ENCODE measurements at regions not wholly inside any gene's neighbourhood (a gene's known extent, or its start where the extent isn't known, plus 50 kb on each side); places are given as distances from the start of the nearest gene placed in this dataset.
"Not testable (repeated sequence)": the region's sequence is repeated elsewhere in the genome, so short reads cannot be mapped to it uniquely, and the experiment has no call there.

- H3K36me3 Mint-ChIP-seq: no peaks in the 10 kb centered on the region
- H3K9me3 Mint-ChIP-seq: no peaks in the 10 kb centered on the region
- no peak for ATAC-seq
- no peak overlapping the region for H3K4me3 Mint-ChIP-seq
- DNase-seq (ENCODE audit: low spot score): no peak
- H3K27ac Mint-ChIP-seq: no peak overlapping the region
- peaks cover 0 to 3% of the 10 kb centered on the region in 2 donors for H3K4me1 Mint-ChIP-seq (ENCODE audit: low read depth in 2 of 2)
- H3K27me3 Mint-ChIP-seq: peaks cover 0 to 3% of the 10 kb centered on the region in 2 donors
These were observed 50.6 kb upstream of the TMEM170B start for GRCh38 chr6:11486959-11487358.

- DNase-seq (ENCODE audit: low spot score): no peak
- peaks cover 0 to 3% of the 10 kb centered on the region in 2 donors for H3K4me1 Mint-ChIP-seq (ENCODE audit: low read depth in 2 of 2)
- no peak overlapping the region for H3K27ac Mint-ChIP-seq
- H3K4me3 Mint-ChIP-seq: no peak overlapping the region
- ATAC-seq: no peak
- H3K9me3 Mint-ChIP-seq: no peaks in the 10 kb centered on the region
- no peaks in the 10 kb centered on the region for H3K36me3 Mint-ChIP-seq
- peaks cover 0 to 3% of the 10 kb centered on the region in 2 donors for H3K27me3 Mint-ChIP-seq
These were observed 51.1 kb upstream of the TMEM170B start for GRCh38 chr6:11486486-11486885.

GRCh38 chr6:11486051-11486450, 51.5 kb upstream of the TMEM170B start:
- H3K4me1 Mint-ChIP-seq (ENCODE audit: low read depth in 2 of 2): peaks cover 0 to 3% of the 10 kb centered on the region in 2 donors
- peaks cover 0 to 3% of the 10 kb centered on the region in 2 donors for H3K27me3 Mint-ChIP-seq
- no peak overlapping the region for H3K27ac Mint-ChIP-seq
- H3K36me3 Mint-ChIP-seq: no peaks in the 10 kb centered on the region
- H3K9me3 Mint-ChIP-seq: no peaks in the 10 kb centered on the region
- no peak overlapping the region for H3K4me3 Mint-ChIP-seq
- DNase-seq (ENCODE audit: low spot score) (no peak), ATAC-seq (no peak)

GRCh38 chr6:11485271-11485670, 52.3 kb upstream of the TMEM170B start:
- Mint-ChIP-seq H3K36me3 (no peaks in the 10 kb centered on the region), H3K4me3 (no peak overlapping the region), H3K27me3 (peaks cover 0 to 4% of the 10 kb centered on the region in 2 donors), H3K4me1 (ENCODE audit: low read depth in 2 of 2) (peaks cover 0 to 3% of the 10 kb centered on the region in 2 donors), H3K9me3 (no peaks in the 10 kb centered on the region), H3K27ac (no peak overlapping the region)
- DNase-seq (ENCODE audit: low spot score) (no peak), ATAC-seq (no peak)

GRCh38 chr6:11484441-11484840, 53.1 kb upstream of the TMEM170B start:
- DNase-seq (ENCODE audit: low spot score): no peak

GRCh38 chr6:11482616-11483015, 54.9 kb upstream of the TMEM170B start:
- H3K4me3 Mint-ChIP-seq: no peak overlapping the region
- no peaks in the 10 kb centered on the region for H3K36me3 Mint-ChIP-seq
- peaks cover 0 to 3% of the 10 kb centered on the region in 2 donors for H3K27me3 Mint-ChIP-seq
- peaks cover 0 to 3% of the 10 kb centered on the region in 2 donors for H3K4me1 Mint-ChIP-seq (ENCODE audit: low read depth in 2 of 2)
- no peak for DNase-seq (ENCODE audit: low spot score)
- H3K9me3 Mint-ChIP-seq: no peaks in the 10 kb centered on the region
- no peak overlapping the region for H3K27ac Mint-ChIP-seq
- ATAC-seq: no peak

More at GRCh38 chr6:11484441-11484840, 53.1 kb upstream of the TMEM170B start:
- Mint-ChIP-seq H3K27me3 (peaks cover 0 to 3% of the 10 kb centered on the region in 2 donors), H3K27ac (no peak overlapping the region), H3K36me3 (no peaks in the 10 kb centered on the region), H3K9me3 (no peaks in the 10 kb centered on the region), H3K4me1 (ENCODE audit: low read depth in 2 of 2) (peaks cover 0 to 3% of the 10 kb centered on the region in 2 donors), H3K4me3 (no peak overlapping the region)
- ATAC-seq: no peak

- Mint-ChIP-seq H3K27me3 (peaks cover 16 to 17% of the 10 kb centered on the region in 2 donors), H3K4me3 (no peak overlapping the region), H3K4me1 (ENCODE audit: low read depth in 2 of 2) (peaks cover 0 to 3% of the 10 kb centered on the region in 2 donors), H3K27ac (peak overlapping the region in 1 of 2 donors; percentile 70), H3K9me3 (no peaks in the 10 kb centered on the region), H3K36me3 (no peaks in the 10 kb centered on the region)
- no peak for DNase-seq (ENCODE audit: low spot score)
- ATAC-seq: no peak
These were observed 57.0 kb upstream of the TMEM170B start for GRCh38 chr6:11480541-11480940.

GRCh38 chr6:11479296-11479695, 58.3 kb upstream of the TMEM170B start:
- DNase-seq (ENCODE audit: low spot score) (no peak), ATAC-seq (no peak)
- H3K27ac Mint-ChIP-seq: no peak overlapping the region
- peaks cover 20 to 21% of the 10 kb centered on the region in 2 donors for H3K27me3 Mint-ChIP-seq
- H3K9me3 Mint-ChIP-seq: no peaks in the 10 kb centered on the region
- H3K4me3 Mint-ChIP-seq: no peak overlapping the region
- H3K36me3 Mint-ChIP-seq: no peaks in the 10 kb centered on the region
- peaks cover 0 to 3% of the 10 kb centered on the region in 2 donors for H3K4me1 Mint-ChIP-seq (ENCODE audit: low read depth in 2 of 2)

GRCh38 chr6:11478586-11478985, 59.0 kb upstream of the TMEM170B start:
- DNase-seq (ENCODE audit: low spot score) (no peak), ATAC-seq (no peak)
- no peaks in the 10 kb centered on the region for H3K9me3 Mint-ChIP-seq
- no peak overlapping the region for H3K4me3 Mint-ChIP-seq
- H3K27ac Mint-ChIP-seq: no peak overlapping the region
- no peaks in the 10 kb centered on the region for H3K36me3 Mint-ChIP-seq
- H3K27me3 Mint-ChIP-seq: peaks cover 23 to 27% of the 10 kb centered on the region in 2 donors
- H3K4me1 Mint-ChIP-seq (ENCODE audit: low read depth in 2 of 2): peaks cover 0 to 2% of the 10 kb centered on the region in 2 donors

- no peak for ATAC-seq
- no peaks in the 10 kb centered on the region for H3K36me3 Mint-ChIP-seq
- H3K9me3 Mint-ChIP-seq: no peaks in the 10 kb centered on the region
- H3K4me1 Mint-ChIP-seq (ENCODE audit: low read depth in 2 of 2): no peaks in the 10 kb centered on the region
- H3K27ac Mint-ChIP-seq: no peak overlapping the region
- DNase-seq (ENCODE audit: low spot score): no peak
- H3K27me3 Mint-ChIP-seq: peaks cover 23 to 27% of the 10 kb centered on the region in 2 donors
- no peak overlapping the region for H3K4me3 Mint-ChIP-seq
These were observed 62.5 kb upstream of the TMEM170B start for GRCh38 chr6:11475016-11475415.

GRCh38 chr6:11473008-11473740, 64.4 kb upstream of the TMEM170B start:
- H3K27ac Mint-ChIP-seq: no peak overlapping the region
- peaks cover 23 to 27% of the 10 kb centered on the region in 2 donors for H3K27me3 Mint-ChIP-seq
- H3K36me3 Mint-ChIP-seq: no peaks in the 10 kb centered on the region
- no peak overlapping the region for H3K4me3 Mint-ChIP-seq
- H3K9me3 Mint-ChIP-seq: no peaks in the 10 kb centered on the region
- no peak for DNase-seq (ENCODE audit: low spot score)
- no peak for ATAC-seq
- H3K4me1 Mint-ChIP-seq (ENCODE audit: low read depth in 2 of 2): no peaks in the 10 kb centered on the region

GRCh38 chr6:11471261-11471660, 66.3 kb upstream of the TMEM170B start:
- Mint-ChIP-seq H3K9me3 (no peaks in the 10 kb centered on the region), H3K36me3 (no peaks in the 10 kb centered on the region), H3K4me1 (ENCODE audit: low read depth in 2 of 2) (peaks cover 10% of the 10 kb centered on the region in 2 donors), H3K4me3 (no peak overlapping the region), H3K27me3 (peaks cover 16 to 17% of the 10 kb centered on the region in 2 donors), H3K27ac (no peak overlapping the region)
- DNase-seq (ENCODE audit: low spot score) (no peak), ATAC-seq (no peak)

GRCh38 chr6:11469684-11470083, 67.9 kb upstream of the TMEM170B start:
- ATAC-seq (no peak), DNase-seq (ENCODE audit: low spot score) (no peak)
- no peak overlapping the region for H3K4me3 Mint-ChIP-seq
- peaks cover 10% of the 10 kb centered on the region in 2 donors for H3K4me1 Mint-ChIP-seq (ENCODE audit: low read depth in 2 of 2)
- no peaks in the 10 kb centered on the region for H3K36me3 Mint-ChIP-seq
- H3K9me3 Mint-ChIP-seq: no peaks in the 10 kb centered on the region
- H3K27ac Mint-ChIP-seq: peak overlapping the region in 1 of 2 donors; percentile 44
- peaks cover 9 to 10% of the 10 kb centered on the region in 2 donors for H3K27me3 Mint-ChIP-seq

- not testable (repeated sequence) for H3K9me3 Mint-ChIP-seq; DNase-seq (ENCODE audit: low spot score); H3K36me3 Mint-ChIP-seq; ATAC-seq; H3K27ac Mint-ChIP-seq; H3K27me3 Mint-ChIP-seq; H3K4me3 Mint-ChIP-seq
- peaks cover 10% of the 10 kb centered on the region in 2 donors for H3K4me1 Mint-ChIP-seq (ENCODE audit: low read depth in 2 of 2)
These were observed 69.3 kb upstream of the TMEM170B start for GRCh38 chr6:11468271-11468670.
